Activated T-helper 1 cell treated with anti-CD3 and anti-CD28 coated beads, Interleukin-12 subunit alpha, Interleukin-12 subunit beta, Interleukin-2, Interleukin-4 antibody, amounts not matched to agents 30 ng/mL and 10 ng/mL and 1 ng/mL, durations not matched to agents 14 hours and 24 hours and 36 hours (primary cell): ENCODE measurements at regions not wholly inside any gene's neighbourhood (a gene's known extent, or its start where the extent isn't known, plus 50 kb on each side); places are given as distances from the start of the nearest gene placed in this dataset.
"Not testable (repeated sequence)": the region's sequence is repeated elsewhere in the genome, so short reads cannot be mapped to it uniquely, and the experiment has no call there.

ENCODE experiments used
- DNase-seq: peaks from one replicate; pipeline ENCODE4 v3.0.0; 2021; ENCODE audit warnings: low spot score
- H3K27ac Mint-ChIP-seq: one replicate; pipeline ENCODE4 v1.8.0; 2021; ENCODE audit warnings: mild to moderate bottlenecking, mixed read lengths
- H3K27me3 Mint-ChIP-seq: one replicate; pipeline ENCODE4 v1.8.0; 2022; ENCODE audit warnings: mild to moderate bottlenecking, moderate library complexity, mixed read lengths; ENCODE audit not compliant: insufficient read depth
- H3K36me3 Mint-ChIP-seq: one replicate; pipeline ENCODE4 v1.8.0; 2021; ENCODE audit warnings: low read depth, mixed read lengths
- H3K4me1 Mint-ChIP-seq: one replicate; pipeline ENCODE4 v1.8.0; 2021; ENCODE audit warnings: low read depth, mixed read lengths
- H3K4me3 Mint-ChIP-seq: one replicate; pipeline ENCODE4 v1.8.0; 2021; ENCODE audit warnings: mild to moderate bottlenecking, moderate library complexity, mixed read lengths
- H3K9me3 Mint-ChIP-seq: one replicate; pipeline ENCODE4 v1.8.0; 2021; ENCODE audit warnings: mixed read lengths
- intact Hi-C: fragments of 100-400 bp; cut with micrococcal nuclease; formaldehyde crosslinking; loops from one replicate; pipeline ENCODE4 v1.15.1; 2024

DNA sequence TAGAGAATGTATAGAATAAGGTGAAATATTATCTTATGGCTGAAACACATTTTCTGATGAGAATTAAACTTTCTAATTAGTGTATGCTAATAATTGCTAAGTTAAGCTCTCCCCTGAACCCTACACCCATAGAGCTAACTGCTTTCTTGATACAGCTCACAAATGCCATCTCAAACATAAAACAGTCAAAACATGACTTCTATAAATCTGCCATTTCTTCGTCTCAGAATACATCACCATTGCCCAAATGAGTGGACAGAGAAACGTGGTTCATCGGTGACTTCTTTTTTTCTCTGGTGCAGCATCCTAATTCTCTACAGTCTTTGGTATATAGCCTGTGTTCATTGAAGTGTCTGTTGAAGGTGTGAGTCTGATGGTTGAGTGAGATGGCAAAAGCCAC, 554.6 kb downstream of the NLGN4X start:
- H3K36me3 Mint-ChIP-seq, result no peaks in the 10 kb centered on the region

GRCh38 chrX:5672099-5672498, 556.6 kb downstream of the NLGN4X start:
- intact Hi-C loops, result no loop called here
- DNase-seq, result no peak
- H3K4me1 Mint-ChIP-seq, result no peaks in the 10 kb centered on the region
- no peaks in the 10 kb centered on the region for H3K36me3 Mint-ChIP-seq
- no peak overlapping the region for H3K27ac Mint-ChIP-seq
- no peaks in the 10 kb centered on the region for H3K27me3 Mint-ChIP-seq
- no peak overlapping the region for H3K4me3 Mint-ChIP-seq
- H3K9me3 Mint-ChIP-seq, result no peaks in the 10 kb centered on the region

More for the DNA sequence above, 554.6 kb downstream of the NLGN4X start:
- Mint-ChIP-seq H3K27ac (no peak overlapping the region), H3K4me1 (no peaks in the 10 kb centered on the region), H3K4me3 (no peak overlapping the region), H3K9me3 (no peaks in the 10 kb centered on the region), H3K27me3 (no peaks in the 10 kb centered on the region)
- no peak for DNase-seq
- intact Hi-C loops, result no loop called here

- H3K4me3 Mint-ChIP-seq, intact Hi-C loops, H3K4me1 Mint-ChIP-seq, H3K9me3 Mint-ChIP-seq, H3K27me3 Mint-ChIP-seq, H3K36me3 Mint-ChIP-seq, DNase-seq, H3K27ac Mint-ChIP-seq: not testable (repeated sequence)
Observed at GRCh38 chrX:5666689-5667088, 562.0 kb downstream of the NLGN4X start.

GRCh38 chrX:5656544-5656943, 572.1 kb downstream of the NLGN4X start:
- Mint-ChIP-seq H3K27ac (no peak overlapping the region), H3K4me1 (no peaks in the 10 kb centered on the region), H3K9me3 (no peaks in the 10 kb centered on the region), H3K36me3 (no peaks in the 10 kb centered on the region), H3K4me3 (no peak overlapping the region), H3K27me3 (no peaks in the 10 kb centered on the region)
- intact Hi-C loops, result no loop called here
- no peak for DNase-seq

- no peak overlapping the region for H3K27ac Mint-ChIP-seq
- intact Hi-C loops, result no loop called here
- no peak for DNase-seq
- peaks cover 4% of the 10 kb centered on the region for H3K9me3 Mint-ChIP-seq
- no peaks in the 10 kb centered on the region for H3K27me3 Mint-ChIP-seq
- H3K36me3 Mint-ChIP-seq, result no peaks in the 10 kb centered on the region
- no peak overlapping the region for H3K4me3 Mint-ChIP-seq
- H3K4me1 Mint-ChIP-seq, result no peaks in the 10 kb centered on the region
Observed at GRCh38 chrX:5650904-5651303, 577.8 kb downstream of the NLGN4X start.

- Mint-ChIP-seq H3K4me1 (no peaks in the 10 kb centered on the region), H3K4me3 (no peak overlapping the region), H3K27me3 (no peaks in the 10 kb centered on the region), H3K27ac (no peak overlapping the region), H3K9me3 (peaks cover 7% of the 10 kb centered on the region), H3K36me3 (no peaks in the 10 kb centered on the region)
- intact Hi-C loops, result no loop called here
- no peak for DNase-seq
Observed at GRCh38 chrX:5648941-5649568, 579.6 kb downstream of the NLGN4X start.

DNA sequence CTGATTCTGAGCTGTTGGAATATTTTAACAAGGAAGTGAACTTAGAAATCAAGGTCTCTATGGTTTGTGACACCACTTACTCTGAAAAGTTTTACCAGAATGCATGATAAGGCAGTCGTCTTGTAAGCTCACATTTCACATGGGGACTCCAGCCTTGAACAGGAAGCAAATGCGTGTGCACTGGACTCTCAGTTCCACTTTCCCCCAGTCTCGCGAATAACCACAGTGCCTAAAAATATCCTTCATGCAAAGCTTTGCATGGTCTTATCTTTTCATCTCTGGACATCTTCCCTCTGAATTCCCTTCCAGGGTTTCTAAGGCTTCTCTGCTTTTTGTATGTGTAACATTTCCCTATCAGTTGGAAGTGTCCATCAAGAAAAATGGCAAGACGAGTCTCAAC, 581.8 kb downstream of the NLGN4X start:
- H3K9me3 Mint-ChIP-seq, result peaks cover 14% of the 10 kb centered on the region
- H3K36me3 Mint-ChIP-seq, result no peaks in the 10 kb centered on the region
- no peak overlapping the region for H3K27ac Mint-ChIP-seq
- no peak for DNase-seq
- intact Hi-C loops, result no loop called here
- no peaks in the 10 kb centered on the region for H3K4me1 Mint-ChIP-seq
- no peaks in the 10 kb centered on the region for H3K27me3 Mint-ChIP-seq
- H3K4me3 Mint-ChIP-seq, result no peak overlapping the region

DNA sequence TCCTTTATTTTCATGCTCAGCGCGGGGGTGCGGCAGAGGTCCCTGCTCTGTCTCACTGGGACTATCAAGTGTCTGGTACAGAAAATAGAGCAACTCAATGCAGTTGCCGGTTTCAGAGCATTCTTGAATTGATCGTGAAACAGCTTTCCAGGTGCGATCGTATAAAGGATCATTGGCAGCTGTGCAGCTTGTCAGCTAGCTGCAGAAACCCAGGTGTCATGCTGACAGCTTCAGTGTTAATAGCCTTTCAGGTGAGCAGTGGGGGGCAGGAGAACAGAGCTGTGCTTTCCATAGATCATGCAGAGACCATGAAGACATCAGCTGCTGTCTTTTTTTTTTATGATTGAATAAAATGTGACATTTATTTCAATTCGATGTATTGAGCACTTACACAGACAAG, 583.9 kb downstream of the NLGN4X start:
- Mint-ChIP-seq H3K9me3 (peaks cover 14% of the 10 kb centered on the region), H3K36me3 (no peaks in the 10 kb centered on the region), H3K4me1 (no peaks in the 10 kb centered on the region), H3K27ac (no peak overlapping the region), H3K27me3 (no peaks in the 10 kb centered on the region), H3K4me3 (no peak overlapping the region)
- intact Hi-C loops, result no loop called here
- no peak for DNase-seq

DNA sequence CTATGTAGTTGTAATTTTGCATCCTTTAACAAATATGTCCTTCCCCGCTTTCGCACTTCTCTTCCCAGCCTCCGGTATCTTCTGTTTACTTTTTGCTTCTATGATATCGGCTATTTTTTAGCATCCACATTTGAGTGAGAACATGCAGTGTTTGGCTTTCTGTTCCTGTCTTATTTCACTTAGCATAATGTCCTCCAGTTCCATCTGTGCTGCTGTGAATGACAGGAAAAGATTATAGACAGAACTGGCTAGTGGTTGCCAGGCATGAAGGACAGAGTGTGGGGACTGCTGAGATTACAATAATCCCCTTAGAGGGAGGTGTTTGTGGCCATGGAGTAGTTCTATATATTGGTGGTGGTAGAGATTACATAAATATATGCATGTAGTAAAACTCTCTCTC, 588.6 kb downstream of the NLGN4X start:
- Mint-ChIP-seq H3K4me3 (no peak overlapping the region), H3K4me1 (no peaks in the 10 kb centered on the region), H3K27ac (no peak overlapping the region), H3K27me3 (no peaks in the 10 kb centered on the region), H3K36me3 (no peaks in the 10 kb centered on the region), H3K9me3 (peaks cover 8% of the 10 kb centered on the region)
- DNase-seq, result no peak
- intact Hi-C loops, result no loop called here

- Mint-ChIP-seq H3K4me3 (no peak overlapping the region), H3K9me3 (peaks cover 2% of the 10 kb centered on the region)
Observed at GRCh38 chrX:5638572-5638971, 590.1 kb downstream of the NLGN4X start.

GRCh38 chrX:5632887-5633286, 595.8 kb downstream of the NLGN4X start:
- Mint-ChIP-seq H3K27ac (no peak overlapping the region), H3K4me1 (no peaks in the 10 kb centered on the region), H3K9me3 (peaks cover 5% of the 10 kb centered on the region), H3K4me3 (no peak overlapping the region), H3K36me3 (no peaks in the 10 kb centered on the region), H3K27me3 (no peaks in the 10 kb centered on the region)
- no peak for DNase-seq
- intact Hi-C loops, result no loop called here

More at GRCh38 chrX:5638572-5638971, 590.1 kb downstream of the NLGN4X start:
- Mint-ChIP-seq H3K27ac (no peak overlapping the region), H3K36me3 (no peaks in the 10 kb centered on the region), H3K4me1 (no peaks in the 10 kb centered on the region), H3K27me3 (no peaks in the 10 kb centered on the region)
- no peak for DNase-seq
- intact Hi-C loops, result no loop called here

DNA sequence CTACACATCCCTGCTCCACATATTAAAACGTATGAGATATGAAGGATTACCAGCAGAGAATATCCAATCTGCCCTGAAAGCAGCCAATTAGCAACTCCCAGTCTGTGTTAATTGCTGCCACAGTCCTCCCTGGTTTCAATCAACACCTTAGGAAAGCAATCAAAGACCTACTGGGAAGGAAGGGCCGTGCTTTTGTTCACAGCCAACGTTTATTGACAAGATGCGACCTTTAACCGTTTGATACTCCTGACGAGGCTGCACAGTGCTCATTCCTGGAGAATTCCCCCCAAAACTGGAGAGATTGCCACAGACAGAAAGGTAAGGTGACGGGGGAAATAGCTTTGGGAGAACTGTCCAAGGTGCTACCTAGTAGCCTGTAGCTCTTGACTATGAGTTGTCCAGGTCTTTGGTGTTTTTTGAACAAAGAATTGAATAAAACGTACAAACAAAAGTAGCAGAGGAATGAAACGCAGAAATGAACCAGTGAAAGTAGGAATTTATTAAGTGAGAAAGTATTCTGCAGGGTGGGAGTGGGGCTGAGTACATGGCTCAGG, 596.5 kb downstream of the NLGN4X start:
- no peak for DNase-seq
- intact Hi-C loops, result no loop called here
- no peak overlapping the region for H3K4me3 Mint-ChIP-seq
- no peaks in the 10 kb centered on the region for H3K27me3 Mint-ChIP-seq
- no peak overlapping the region for H3K27ac Mint-ChIP-seq
- no peaks in the 10 kb centered on the region for H3K36me3 Mint-ChIP-seq
- H3K4me1 Mint-ChIP-seq, result no peaks in the 10 kb centered on the region
- peaks cover 5% of the 10 kb centered on the region for H3K9me3 Mint-ChIP-seq

GRCh38 chrX:5617666-5618065, 611.0 kb downstream of the NLGN4X start:
- Mint-ChIP-seq H3K27ac (no peak overlapping the region), H3K4me1 (no peaks in the 10 kb centered on the region), H3K36me3 (no peaks in the 10 kb centered on the region), H3K9me3 (no peaks in the 10 kb centered on the region), H3K4me3 (no peak overlapping the region), H3K27me3 (no peaks in the 10 kb centered on the region)
- intact Hi-C loops, result no loop called here
- DNase-seq, result no peak

DNA sequence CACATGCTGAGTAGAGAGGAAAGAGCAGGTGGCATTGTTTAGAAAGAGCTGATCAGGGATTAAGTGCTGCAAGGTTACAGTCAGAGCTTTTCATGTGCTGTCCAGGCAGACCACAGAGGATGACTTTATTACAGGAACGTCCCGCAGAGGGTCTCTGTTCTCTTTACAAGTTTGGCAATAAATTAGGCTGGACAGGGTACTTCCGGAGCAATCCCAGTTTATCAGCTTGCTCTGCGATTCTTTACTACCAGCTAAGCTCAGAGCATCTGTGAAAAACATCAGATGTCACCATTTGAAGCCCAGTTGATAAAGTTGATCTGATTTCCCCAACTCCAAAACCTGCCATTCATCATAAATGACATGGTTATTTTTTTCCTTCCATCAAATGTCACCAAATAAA, 633.1 kb downstream of the NLGN4X start:
- Mint-ChIP-seq H3K4me1 (no peaks in the 10 kb centered on the region), H3K27ac (no peak overlapping the region), H3K4me3 (no peak overlapping the region), H3K36me3 (no peaks in the 10 kb centered on the region), H3K27me3 (no peaks in the 10 kb centered on the region), H3K9me3 (no peaks in the 10 kb centered on the region)
- intact Hi-C loops, result no loop called here
- DNase-seq, result no peak
